GM12875 (cell line): ENCODE measurements at regions not wholly inside any gene's neighbourhood (a gene's known extent, or its start where the extent isn't known, plus 50 kb on each side); places are given as distances from the start of the nearest gene placed in this dataset.

ENCODE experiments used
- H3K4me3 ChIP-seq: one replicate; pipeline ENCODE4 v1.5.1; 2011; ENCODE audit warnings: low read depth, low read length, control low read depth
- TF ChIP-seq, protein P1 (sequence below): IDR thresholded peaks from 2 replicates; pipeline ENCODE4 v1.5.1; 2011; ENCODE audit warnings: low read depth, mild to moderate bottlenecking, control low read depth, inconsistent platforms, low read length, moderate library complexity, borderline replicate concordance; ENCODE audit not compliant: insufficient read depth

DNA sequence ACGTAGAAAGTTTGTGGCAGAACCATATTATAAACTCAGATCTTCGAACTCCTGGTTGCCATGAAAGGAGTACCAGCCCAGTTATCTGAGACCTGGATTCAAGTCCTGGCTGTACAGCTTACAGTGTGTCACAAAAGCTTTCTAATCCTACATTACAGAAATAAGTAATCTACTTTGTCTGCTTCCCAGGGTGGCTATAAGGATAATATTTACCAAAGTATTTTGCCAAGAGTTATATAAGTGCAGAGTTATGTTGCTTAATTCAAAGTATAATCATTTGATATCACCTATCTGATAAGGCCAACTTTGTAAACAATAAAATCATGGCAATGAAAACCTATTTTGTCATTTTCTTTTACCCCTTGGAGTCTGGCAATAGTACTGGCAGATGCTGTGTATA lies 381.6 kb downstream of the NDFIP2 start:
- TF ChIP-seq, protein P1, sequence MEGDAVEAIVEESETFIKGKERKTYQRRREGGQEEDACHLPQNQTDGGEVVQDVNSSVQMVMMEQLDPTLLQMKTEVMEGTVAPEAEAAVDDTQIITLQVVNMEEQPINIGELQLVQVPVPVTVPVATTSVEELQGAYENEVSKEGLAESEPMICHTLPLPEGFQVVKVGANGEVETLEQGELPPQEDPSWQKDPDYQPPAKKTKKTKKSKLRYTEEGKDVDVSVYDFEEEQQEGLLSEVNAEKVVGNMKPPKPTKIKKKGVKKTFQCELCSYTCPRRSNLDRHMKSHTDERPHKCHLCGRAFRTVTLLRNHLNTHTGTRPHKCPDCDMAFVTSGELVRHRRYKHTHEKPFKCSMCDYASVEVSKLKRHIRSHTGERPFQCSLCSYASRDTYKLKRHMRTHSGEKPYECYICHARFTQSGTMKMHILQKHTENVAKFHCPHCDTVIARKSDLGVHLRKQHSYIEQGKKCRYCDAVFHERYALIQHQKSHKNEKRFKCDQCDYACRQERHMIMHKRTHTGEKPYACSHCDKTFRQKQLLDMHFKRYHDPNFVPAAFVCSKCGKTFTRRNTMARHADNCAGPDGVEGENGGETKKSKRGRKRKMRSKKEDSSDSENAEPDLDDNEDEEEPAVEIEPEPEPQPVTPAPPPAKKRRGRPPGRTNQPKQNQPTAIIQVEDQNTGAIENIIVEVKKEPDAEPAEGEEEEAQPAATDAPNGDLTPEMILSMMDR, result no peak
- no peak overlapping the region for H3K4me3 ChIP-seq

DNA sequence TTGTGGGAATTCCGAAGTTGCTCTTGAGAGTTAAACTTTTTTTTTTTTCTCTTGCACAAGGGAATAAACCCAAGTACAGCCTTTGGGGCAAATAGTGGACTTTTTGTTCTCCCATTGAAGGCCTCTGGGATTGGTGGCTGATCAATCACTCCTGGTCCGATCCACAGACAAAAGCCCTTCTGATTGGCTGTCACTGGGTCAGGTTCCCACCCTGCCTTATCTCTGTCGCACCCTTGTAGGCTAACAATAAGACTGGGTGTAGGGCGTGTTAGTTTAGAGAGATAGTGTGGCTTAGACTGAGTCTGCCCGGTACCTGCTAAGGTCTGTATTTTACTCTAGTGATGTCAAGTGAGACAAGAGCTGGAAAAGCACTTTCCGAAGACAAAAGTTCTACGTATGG lies 380.8 kb downstream of the NDFIP2 start:
- TF ChIP-seq, protein P1, result no peak

DNA sequence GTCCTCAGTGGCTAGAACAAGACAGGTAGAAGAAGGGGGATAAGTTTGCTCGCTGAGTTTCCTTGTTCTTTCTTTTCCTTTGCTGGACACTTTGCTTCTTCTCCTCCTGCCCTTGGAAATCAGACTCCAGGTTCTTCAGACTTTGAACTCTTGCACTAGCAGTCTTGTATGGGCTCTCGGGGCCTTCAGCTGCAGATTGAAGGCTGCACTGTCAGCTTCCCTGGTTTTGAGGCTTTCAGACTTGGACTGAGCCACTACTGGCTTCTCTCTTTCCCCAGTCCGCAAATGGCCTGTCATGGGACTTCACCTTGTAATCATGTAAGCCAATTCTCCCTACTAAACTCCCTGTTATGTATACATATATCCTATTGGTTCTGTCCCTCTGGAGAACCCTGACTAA lies 379.8 kb downstream of the NDFIP2 start:
- TF ChIP-seq, protein P1, result no peak

More for the DNA sequence above, 380.8 kb downstream of the NDFIP2 start:
- no peak overlapping the region for H3K4me3 ChIP-seq

DNA sequence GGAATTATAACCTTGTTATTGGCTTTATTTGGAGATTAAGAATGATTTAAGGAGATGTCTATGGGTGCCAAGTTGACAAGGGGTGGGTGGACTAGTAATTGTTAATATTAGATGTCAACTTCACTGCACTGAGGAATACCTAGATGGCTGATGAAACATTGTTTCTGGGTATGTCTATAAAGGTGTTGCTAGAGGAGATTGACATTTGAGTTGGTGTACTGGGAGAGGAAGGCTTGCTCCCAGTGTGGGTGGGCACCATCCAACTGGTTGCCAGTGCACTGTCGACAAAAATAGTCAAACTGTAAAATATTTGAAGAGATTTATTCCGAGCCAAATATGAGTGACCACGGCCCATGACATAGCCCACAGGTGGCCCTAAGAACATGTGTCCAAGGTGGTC lies 378.8 kb downstream of the NDFIP2 start:
- no peak overlapping the region for H3K4me3 ChIP-seq
- TF ChIP-seq, protein P1, result no peak

More for the DNA sequence above, 379.8 kb downstream of the NDFIP2 start:
- H3K4me3 ChIP-seq, result no peak overlapping the region

DNA sequence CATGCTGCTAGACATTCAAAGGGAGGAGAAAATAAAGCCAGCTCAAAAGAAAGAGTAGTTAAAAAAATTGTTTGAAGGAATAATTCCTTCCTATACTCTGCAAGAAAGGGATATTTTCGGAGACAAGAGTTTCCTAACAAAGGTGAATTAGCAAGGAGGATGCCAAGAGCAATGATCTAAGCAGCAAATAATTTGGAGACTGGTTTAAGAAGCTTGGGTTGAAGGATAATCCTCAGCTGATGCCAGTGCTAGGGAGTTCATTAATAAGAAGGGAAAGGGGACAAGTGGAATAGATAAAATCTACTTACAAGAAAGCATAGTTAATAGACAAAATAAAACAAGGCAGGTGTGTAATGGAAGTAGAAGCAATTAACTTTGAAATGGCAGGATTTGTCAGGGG lies 372.3 kb downstream of the NDFIP2 start:
- no peak overlapping the region for H3K4me3 ChIP-seq
- TF ChIP-seq, protein P1, result no peak

DNA sequence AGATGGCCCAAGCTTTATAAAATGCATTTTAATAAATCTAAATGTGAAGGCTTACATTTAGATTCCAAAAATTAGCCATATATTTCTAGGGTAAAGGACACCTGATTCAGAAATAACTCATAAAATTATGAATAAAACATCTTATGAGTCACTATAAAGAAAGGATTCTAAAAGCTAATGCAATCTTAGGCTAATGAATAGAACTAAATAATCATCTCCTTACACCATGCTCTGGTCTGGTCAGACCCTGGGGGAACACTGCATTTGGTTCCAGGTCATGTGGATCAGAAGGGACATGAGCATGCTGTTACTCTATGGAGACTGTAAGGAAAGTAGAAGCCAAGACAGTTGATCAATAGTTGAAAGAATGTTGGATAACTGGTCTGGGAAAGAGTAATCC lies 370.4 kb downstream of the NDFIP2 start:
- H3K4me3 ChIP-seq, result no peak overlapping the region
- TF ChIP-seq, protein P1, result no peak

DNA sequence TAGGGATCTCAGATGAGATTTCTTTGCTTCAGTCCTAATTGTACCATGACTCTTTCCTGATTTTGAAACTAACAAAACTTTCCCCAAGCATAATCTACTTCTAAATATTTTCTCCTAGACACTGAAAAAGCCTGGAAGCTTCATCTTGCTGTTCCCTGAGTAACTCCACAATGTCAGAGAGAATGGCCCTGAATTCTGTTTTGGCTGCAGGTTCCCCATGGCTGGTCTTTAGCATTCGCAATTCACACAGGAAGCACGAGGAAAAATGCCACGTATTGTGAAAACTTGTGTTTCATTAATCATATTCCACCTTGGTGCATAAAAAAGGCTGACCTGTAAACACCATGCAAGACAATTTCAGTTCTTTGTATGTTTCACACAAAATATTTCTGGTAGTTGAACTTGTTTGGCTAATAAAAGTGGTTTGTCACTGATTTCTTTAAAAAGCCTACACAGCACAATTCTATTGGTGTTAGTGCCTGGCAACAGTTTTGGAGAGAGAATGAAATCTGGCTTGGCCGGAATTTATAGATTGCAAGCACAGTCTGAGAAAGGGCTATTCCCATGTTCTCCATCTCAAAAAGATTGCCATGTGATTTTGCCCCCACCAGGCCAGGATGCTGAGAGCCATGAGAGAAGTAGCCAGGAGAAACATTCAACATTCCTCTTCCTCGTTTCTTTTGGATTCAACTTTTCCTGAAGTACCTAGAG lies 367.1 kb downstream of the NDFIP2 start:
- TF ChIP-seq, protein P1, result no peak
- H3K4me3 ChIP-seq, result no peak overlapping the region
